ENCODE measurements at regions not wholly inside any gene's neighbourhood (a gene's known extent, or its start where the extent isn't known, plus 50 kb on each side); places are given as distances from the start of the nearest gene placed in this dataset.

DNA sequence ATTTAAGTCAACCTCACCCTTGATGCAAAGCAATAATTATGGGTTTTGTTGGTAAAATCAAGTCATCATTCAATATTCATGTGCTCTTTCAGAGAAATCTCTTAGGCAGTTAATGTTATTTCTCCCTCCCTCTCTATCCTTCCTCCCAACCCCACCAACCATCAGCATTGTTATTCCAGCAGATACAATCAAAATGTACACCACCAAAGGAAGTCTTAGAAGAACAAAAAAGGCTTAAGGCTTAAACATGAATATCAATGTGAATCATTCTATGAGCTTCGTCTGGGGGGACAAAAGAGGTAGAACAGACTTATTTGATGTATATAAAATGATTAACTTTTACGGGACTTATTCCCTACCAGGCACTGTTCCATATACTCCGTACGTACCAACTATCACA lies 404.4 kb downstream of the ARHGEF28 start:
- TF ChIP-seq CTCF (conservative IDR thresholded peaks at IDR 0.05; ENCODE audit: low read depth, low read length), result no peak
- no peak for TF ChIP-seq EZH2 (IDR thresholded peaks at IDR 0.05; ENCODE audit: borderline replicate concordance, low read depth, low read length, poor library complexity, severe bottlenecking)
